ENCODE measurements at regions not wholly inside any gene's neighbourhood (a gene's known extent, or its start where the extent isn't known, plus 50 kb on each side); places are given as distances from the start of the nearest gene placed in this dataset.
"Not testable (repeated sequence)": the region's sequence is repeated elsewhere in the genome, so short reads cannot be mapped to it uniquely, and the experiment has no call there.

GRCh38 chr9:42792725-42793124, 609.3 kb downstream of the SPATA31A6 start:
- H3K4me1 ChIP-seq (ENCODE audit: low read depth, poor library complexity, severe bottlenecking); H4K20me1 ChIP-seq (ENCODE audit: insufficient read depth); H3K4me2 ChIP-seq; H3K79me2 ChIP-seq (ENCODE audit: insufficient read depth, low read depth); H3K27me3 ChIP-seq (ENCODE audit: insufficient read depth, low read depth); H3K4me3 ChIP-seq (IDR thresholded peaks at IDR 0.05; ENCODE audit: insufficient read depth, low read depth, low read length); H3K36me3 ChIP-seq (ENCODE audit: insufficient read depth); H3K9ac ChIP-seq; H3K27ac ChIP-seq; H2AFZ ChIP-seq (ENCODE audit: low read depth): not testable (repeated sequence)

DNA sequence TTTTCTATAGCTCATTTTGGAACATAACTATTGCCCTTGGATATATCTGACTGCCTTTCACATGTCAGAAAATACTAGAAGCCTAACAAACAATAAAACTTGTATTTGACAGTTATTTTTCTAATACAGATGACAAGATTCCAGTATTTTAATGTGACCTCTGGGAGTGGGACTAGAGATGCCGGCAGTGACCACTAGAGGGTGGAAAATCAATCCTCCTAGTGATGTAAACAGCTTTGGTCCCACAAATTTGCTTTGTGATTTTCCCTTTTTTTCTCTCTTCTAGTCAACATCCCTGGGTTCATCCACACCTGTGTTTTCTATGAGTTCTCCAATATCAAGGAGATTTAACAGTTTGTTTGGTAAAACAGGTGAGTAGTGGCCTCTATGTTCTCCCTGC, 615.1 kb downstream of the SPATA31A6 start:
- not testable (repeated sequence) for H4K20me1 ChIP-seq (ENCODE audit: insufficient read depth); H3K36me3 ChIP-seq (ENCODE audit: insufficient read depth); H3K27ac ChIP-seq; H3K27me3 ChIP-seq (ENCODE audit: insufficient read depth, low read depth); H3K4me3 ChIP-seq (IDR thresholded peaks at IDR 0.05; ENCODE audit: insufficient read depth, low read depth, low read length); H3K4me2 ChIP-seq; H3K79me2 ChIP-seq (ENCODE audit: insufficient read depth, low read depth); H3K4me1 ChIP-seq (ENCODE audit: low read depth, poor library complexity, severe bottlenecking); H2AFZ ChIP-seq (ENCODE audit: low read depth); H3K9ac ChIP-seq
- TF ChIP-seq, protein P1, sequence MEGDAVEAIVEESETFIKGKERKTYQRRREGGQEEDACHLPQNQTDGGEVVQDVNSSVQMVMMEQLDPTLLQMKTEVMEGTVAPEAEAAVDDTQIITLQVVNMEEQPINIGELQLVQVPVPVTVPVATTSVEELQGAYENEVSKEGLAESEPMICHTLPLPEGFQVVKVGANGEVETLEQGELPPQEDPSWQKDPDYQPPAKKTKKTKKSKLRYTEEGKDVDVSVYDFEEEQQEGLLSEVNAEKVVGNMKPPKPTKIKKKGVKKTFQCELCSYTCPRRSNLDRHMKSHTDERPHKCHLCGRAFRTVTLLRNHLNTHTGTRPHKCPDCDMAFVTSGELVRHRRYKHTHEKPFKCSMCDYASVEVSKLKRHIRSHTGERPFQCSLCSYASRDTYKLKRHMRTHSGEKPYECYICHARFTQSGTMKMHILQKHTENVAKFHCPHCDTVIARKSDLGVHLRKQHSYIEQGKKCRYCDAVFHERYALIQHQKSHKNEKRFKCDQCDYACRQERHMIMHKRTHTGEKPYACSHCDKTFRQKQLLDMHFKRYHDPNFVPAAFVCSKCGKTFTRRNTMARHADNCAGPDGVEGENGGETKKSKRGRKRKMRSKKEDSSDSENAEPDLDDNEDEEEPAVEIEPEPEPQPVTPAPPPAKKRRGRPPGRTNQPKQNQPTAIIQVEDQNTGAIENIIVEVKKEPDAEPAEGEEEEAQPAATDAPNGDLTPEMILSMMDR (conservative IDR thresholded peaks at IDR 0.05; ENCODE audit: low read depth, low read length), result peak; percentile 42; the same call in 1 of the 2 replicates

DNA sequence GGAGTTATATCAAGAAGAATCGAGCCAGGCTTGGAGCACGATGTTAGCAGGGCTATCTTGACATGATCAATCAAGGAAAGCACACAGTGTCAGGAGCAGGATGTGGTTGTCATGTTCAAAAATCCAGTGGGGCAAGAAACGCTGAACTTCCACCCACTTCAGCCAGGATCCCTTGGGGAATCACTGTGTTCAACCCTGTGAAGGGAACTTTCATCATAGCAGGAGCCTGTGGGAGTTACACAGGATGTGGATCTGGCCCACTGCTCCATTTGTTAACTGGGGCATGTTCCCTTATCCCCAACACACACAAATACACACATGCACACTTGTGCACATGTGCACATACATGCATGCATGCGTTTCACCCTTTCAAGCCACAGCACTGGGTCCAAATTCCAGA, 619.3 kb downstream of the SPATA31A6 start:
- H3K9ac ChIP-seq; H4K20me1 ChIP-seq (ENCODE audit: insufficient read depth); H3K79me2 ChIP-seq (ENCODE audit: insufficient read depth, low read depth); H3K4me2 ChIP-seq; H3K27ac ChIP-seq; H3K4me3 ChIP-seq (IDR thresholded peaks at IDR 0.05; ENCODE audit: insufficient read depth, low read depth, low read length); H2AFZ ChIP-seq (ENCODE audit: low read depth); H3K36me3 ChIP-seq (ENCODE audit: insufficient read depth); H3K4me1 ChIP-seq (ENCODE audit: low read depth, poor library complexity, severe bottlenecking); H3K27me3 ChIP-seq (ENCODE audit: insufficient read depth, low read depth): not testable (repeated sequence)

GRCh38 chr9:42806674-42807073, 623.2 kb downstream of the SPATA31A6 start:
- not testable (repeated sequence) for H3K79me2 ChIP-seq (ENCODE audit: insufficient read depth, low read depth); H3K4me3 ChIP-seq (IDR thresholded peaks at IDR 0.05; ENCODE audit: insufficient read depth, low read depth, low read length); H3K27me3 ChIP-seq (ENCODE audit: insufficient read depth, low read depth); H3K9ac ChIP-seq; H2AFZ ChIP-seq (ENCODE audit: low read depth); H3K27ac ChIP-seq; H3K4me2 ChIP-seq; H4K20me1 ChIP-seq (ENCODE audit: insufficient read depth); H3K4me1 ChIP-seq (ENCODE audit: low read depth, poor library complexity, severe bottlenecking); H3K36me3 ChIP-seq (ENCODE audit: insufficient read depth)

GRCh38 chr9:42821468-42821867, 638.0 kb downstream of the SPATA31A6 start:
- H3K36me3 ChIP-seq (ENCODE audit: insufficient read depth); H3K9ac ChIP-seq; H3K4me2 ChIP-seq; H3K27me3 ChIP-seq (ENCODE audit: insufficient read depth, low read depth); H3K4me1 ChIP-seq (ENCODE audit: low read depth, poor library complexity, severe bottlenecking); H3K4me3 ChIP-seq (IDR thresholded peaks at IDR 0.05; ENCODE audit: insufficient read depth, low read depth, low read length); H4K20me1 ChIP-seq (ENCODE audit: insufficient read depth); H3K27ac ChIP-seq; H3K79me2 ChIP-seq (ENCODE audit: insufficient read depth, low read depth); H2AFZ ChIP-seq (ENCODE audit: low read depth): not testable (repeated sequence)

DNA sequence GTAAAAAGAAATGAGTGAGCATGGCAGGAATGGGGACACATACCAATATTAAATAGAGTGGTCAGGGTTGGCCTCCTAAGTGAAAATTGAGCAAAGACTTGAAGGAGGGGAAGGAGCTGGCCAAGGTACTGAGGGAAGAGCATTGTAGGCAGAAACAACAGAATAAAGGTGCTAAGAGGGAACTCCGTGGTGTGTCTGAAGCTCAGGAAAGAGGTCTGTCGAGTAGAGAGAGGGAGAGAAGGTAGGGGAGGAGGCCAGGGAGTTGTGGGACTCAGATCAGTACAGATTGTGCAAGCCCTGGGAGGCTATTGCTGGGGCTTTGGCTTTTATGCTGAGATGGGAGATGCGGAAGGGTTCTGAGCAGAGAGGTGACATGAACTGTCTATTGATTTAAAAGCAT, 664.7 kb downstream of the SPATA31A6 start:
- not testable (repeated sequence) for H2AFZ ChIP-seq (ENCODE audit: low read depth); H3K4me3 ChIP-seq (IDR thresholded peaks at IDR 0.05; ENCODE audit: insufficient read depth, low read depth, low read length); H3K27ac ChIP-seq; H3K79me2 ChIP-seq (ENCODE audit: insufficient read depth, low read depth); H3K4me2 ChIP-seq; H3K9ac ChIP-seq; H3K27me3 ChIP-seq (ENCODE audit: insufficient read depth, low read depth); H3K4me1 ChIP-seq (ENCODE audit: low read depth, poor library complexity, severe bottlenecking); H4K20me1 ChIP-seq (ENCODE audit: insufficient read depth); H3K36me3 ChIP-seq (ENCODE audit: insufficient read depth)

GRCh38 chr9:42850896-42851693, 667.6 kb downstream of the SPATA31A6 start:
- not testable (repeated sequence) for H4K20me1 ChIP-seq (ENCODE audit: insufficient read depth); H3K79me2 ChIP-seq (ENCODE audit: insufficient read depth, low read depth); H3K27me3 ChIP-seq (ENCODE audit: insufficient read depth, low read depth); H3K4me3 ChIP-seq (IDR thresholded peaks at IDR 0.05; ENCODE audit: insufficient read depth, low read depth, low read length); H3K4me2 ChIP-seq; H3K27ac ChIP-seq; H2AFZ ChIP-seq (ENCODE audit: low read depth); H3K9ac ChIP-seq; H3K4me1 ChIP-seq (ENCODE audit: low read depth, poor library complexity, severe bottlenecking); H3K36me3 ChIP-seq (ENCODE audit: insufficient read depth)

DNA sequence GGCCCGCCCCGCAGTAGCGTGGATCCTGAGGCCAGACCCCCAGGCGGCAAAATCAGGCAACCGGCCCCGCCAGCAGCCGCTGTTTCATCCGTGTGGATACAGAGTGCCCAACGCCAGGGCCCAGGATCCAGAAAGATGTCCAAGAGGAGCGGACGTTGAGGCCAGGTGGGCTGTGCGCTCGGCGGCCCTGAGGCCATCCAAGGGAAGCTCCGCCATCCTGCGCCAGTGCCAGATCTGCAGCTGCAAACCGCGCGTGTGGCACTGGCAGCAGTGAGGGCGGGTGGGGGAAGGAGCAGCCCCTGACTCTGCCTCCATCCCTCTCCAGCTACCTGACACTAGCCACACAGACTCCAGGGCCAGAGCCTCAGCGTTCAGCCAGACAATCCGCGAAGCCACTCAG, 668.2 kb downstream of the SPATA31A6 start:
- not testable (repeated sequence) for H4K20me1 ChIP-seq (ENCODE audit: insufficient read depth); H2AFZ ChIP-seq (ENCODE audit: low read depth); H3K4me3 ChIP-seq (IDR thresholded peaks at IDR 0.05; ENCODE audit: insufficient read depth, low read depth, low read length); H3K27me3 ChIP-seq (ENCODE audit: insufficient read depth, low read depth); H3K79me2 ChIP-seq (ENCODE audit: insufficient read depth, low read depth); H3K4me2 ChIP-seq; H3K27ac ChIP-seq; H3K9ac ChIP-seq; H3K4me1 ChIP-seq (ENCODE audit: low read depth, poor library complexity, severe bottlenecking); H3K36me3 ChIP-seq (ENCODE audit: insufficient read depth)

- H3K27me3 ChIP-seq (ENCODE audit: insufficient read depth, low read depth); H3K27ac ChIP-seq; H3K4me3 ChIP-seq (IDR thresholded peaks at IDR 0.05; ENCODE audit: insufficient read depth, low read depth, low read length); H4K20me1 ChIP-seq (ENCODE audit: insufficient read depth); H3K79me2 ChIP-seq (ENCODE audit: insufficient read depth, low read depth); H3K9ac ChIP-seq; H3K4me1 ChIP-seq (ENCODE audit: low read depth, poor library complexity, severe bottlenecking); H3K4me2 ChIP-seq; H3K36me3 ChIP-seq (ENCODE audit: insufficient read depth): not testable (repeated sequence)
- H2AFZ ChIP-seq (ENCODE audit: low read depth), result peak overlapping the region; percentile 14; the same call in 1 of the 2 replicates
Observed at GRCh38 chr9:42852133-42852930, 668.9 kb downstream of the SPATA31A6 start.
